ENCODE measurements at regions not wholly inside any gene's neighbourhood (a gene's known extent, or its start where the extent isn't known, plus 50 kb on each side); places are given as distances from the start of the nearest gene placed in this dataset.

- TF ChIP-seq EZH2phosphoT487 (IDR thresholded peaks at IDR 0.05; ENCODE audit: low read depth, severe bottlenecking, unreplicated experiment) (no peak), CTCF (IDR thresholded peaks at IDR 0.05; ENCODE audit: poor library complexity) (no peak)
Observed at GRCh38 chr18:65547046-65547445, 203.8 kb upstream of the CDH7 start.

Data from hepatocyte (in vitro differentiated cells).